Activated T-helper 2 cell treated with anti-CD3 and anti-CD28 coated beads, Interferon-gamma antibody, Interleukin-2, Interleukin-4, amounts not matched to agents 10 μg/mL and 5 μg/mL and 100 μg/mL, durations not matched to agents 14 hours and 24 hours and 36 hours (primary cell): ENCODE measurements at regions not wholly inside any gene's neighbourhood (a gene's known extent, or its start where the extent isn't known, plus 50 kb on each side); places are given as distances from the start of the nearest gene placed in this dataset.

Experiments used
- DNase-seq: peaks from one replicate; pipeline ENCODE4 v3.0.0; 2021; ENCODE audit warnings: low spot score
- H3K27ac Mint-ChIP-seq: one replicate; pipeline ENCODE4 v1.8.0; 2021; ENCODE audit warnings: mixed read lengths
- H3K27me3 Mint-ChIP-seq: one replicate; pipeline ENCODE4 v1.8.0; 2021; ENCODE audit warnings: low read depth, mixed read lengths
- H3K36me3 Mint-ChIP-seq: one replicate; pipeline ENCODE4 v1.8.0; 2021; ENCODE audit warnings: low read depth, mixed read lengths
- H3K4me1 Mint-ChIP-seq: one replicate; pipeline ENCODE4 v1.8.0; 2021; ENCODE audit warnings: low read depth, mixed read lengths
- H3K4me3 Mint-ChIP-seq: one replicate; pipeline ENCODE4 v1.8.0; 2021; ENCODE audit warnings: low read depth, mild to moderate bottlenecking, moderate library complexity, mixed read lengths
- H3K9me3 Mint-ChIP-seq: one replicate; pipeline ENCODE4 v1.8.0; 2021; ENCODE audit warnings: mixed read lengths
- intact Hi-C: fragments of 100-400 bp; cut with micrococcal nuclease; formaldehyde crosslinking; loops from one replicate; pipeline ENCODE4 v1.15.1; 2023

DNA sequence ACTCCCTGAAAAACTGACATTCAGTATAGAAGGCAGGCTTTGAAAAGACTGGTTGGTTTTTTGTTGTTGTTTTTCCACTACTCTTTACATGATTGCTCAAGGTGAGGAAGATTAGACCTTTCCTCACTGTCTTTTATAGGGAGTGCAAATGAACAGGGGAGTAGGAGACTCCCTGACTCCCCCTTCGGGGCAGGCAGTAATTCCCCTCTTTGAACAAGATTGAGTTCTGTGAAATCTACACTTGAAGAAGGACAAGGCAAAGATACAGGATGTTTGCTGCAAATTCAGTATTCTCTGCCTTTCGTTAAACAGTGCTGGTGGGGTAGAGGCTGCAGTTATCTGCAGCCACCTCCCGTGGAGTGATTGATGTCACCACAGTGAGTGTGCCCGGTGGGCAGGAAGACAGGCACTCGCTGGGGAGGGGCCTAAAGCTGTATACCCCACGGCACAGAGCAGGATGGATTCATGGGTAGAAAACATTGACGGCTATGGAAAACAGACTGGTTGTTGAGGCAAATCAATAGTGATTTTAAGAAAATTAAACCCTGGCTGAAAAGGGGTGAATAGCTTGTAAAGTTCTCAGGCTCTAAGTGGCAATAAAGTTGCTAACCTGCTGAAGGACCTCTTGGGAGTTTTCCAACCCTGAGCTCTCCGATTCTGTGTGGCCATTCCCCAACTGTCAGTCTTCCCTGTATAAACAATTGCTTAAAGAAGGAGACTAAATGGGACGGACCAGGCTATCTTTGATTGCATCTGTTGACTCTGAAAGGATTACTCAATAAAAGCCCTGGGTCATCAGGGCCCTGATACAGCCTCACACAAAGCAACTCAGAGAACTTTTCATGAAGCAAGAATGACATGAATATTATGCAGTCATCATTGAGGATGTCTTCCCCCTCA lies 308.3 kb downstream of the TBC1D4 start:
- H3K36me3 Mint-ChIP-seq: no peaks in the 10 kb centered on the region
- intact Hi-C loops: no loop called here
- DNase-seq: no peak
- H3K27ac Mint-ChIP-seq: no peak overlapping the region
- peaks cover 2% of the 10 kb centered on the region for H3K27me3 Mint-ChIP-seq
- H3K4me3 Mint-ChIP-seq: no peak overlapping the region
- no peaks in the 10 kb centered on the region for H3K9me3 Mint-ChIP-seq
- H3K4me1 Mint-ChIP-seq: no peaks in the 10 kb centered on the region

DNA sequence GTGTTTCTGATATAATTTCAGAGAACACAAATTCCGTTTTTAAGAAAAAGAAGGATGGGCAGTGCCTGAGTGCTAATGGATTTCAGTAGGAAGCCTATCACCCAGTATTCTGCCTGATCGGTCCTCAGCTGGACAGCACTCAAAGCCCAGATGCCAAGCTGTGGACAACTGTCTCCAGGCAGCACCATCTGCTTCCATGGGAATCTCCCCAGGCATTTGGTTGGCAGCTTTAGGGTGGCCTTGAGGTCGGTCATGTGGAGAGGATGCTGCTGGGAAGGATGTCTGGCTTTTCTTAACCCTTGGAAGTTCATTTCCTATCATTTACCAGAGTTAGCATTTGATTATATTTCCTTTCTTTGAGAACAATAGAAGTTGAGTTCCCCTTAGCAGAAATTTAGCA lies 311.7 kb downstream of the TBC1D4 start:
- Mint-ChIP-seq H3K27ac (no peak overlapping the region), H3K27me3 (peaks cover 2% of the 10 kb centered on the region), H3K36me3 (no peaks in the 10 kb centered on the region), H3K4me1 (no peaks in the 10 kb centered on the region), H3K4me3 (no peak overlapping the region), H3K9me3 (no peaks in the 10 kb centered on the region)
- intact Hi-C loops: no loop called here
- DNase-seq: no peak

DNA sequence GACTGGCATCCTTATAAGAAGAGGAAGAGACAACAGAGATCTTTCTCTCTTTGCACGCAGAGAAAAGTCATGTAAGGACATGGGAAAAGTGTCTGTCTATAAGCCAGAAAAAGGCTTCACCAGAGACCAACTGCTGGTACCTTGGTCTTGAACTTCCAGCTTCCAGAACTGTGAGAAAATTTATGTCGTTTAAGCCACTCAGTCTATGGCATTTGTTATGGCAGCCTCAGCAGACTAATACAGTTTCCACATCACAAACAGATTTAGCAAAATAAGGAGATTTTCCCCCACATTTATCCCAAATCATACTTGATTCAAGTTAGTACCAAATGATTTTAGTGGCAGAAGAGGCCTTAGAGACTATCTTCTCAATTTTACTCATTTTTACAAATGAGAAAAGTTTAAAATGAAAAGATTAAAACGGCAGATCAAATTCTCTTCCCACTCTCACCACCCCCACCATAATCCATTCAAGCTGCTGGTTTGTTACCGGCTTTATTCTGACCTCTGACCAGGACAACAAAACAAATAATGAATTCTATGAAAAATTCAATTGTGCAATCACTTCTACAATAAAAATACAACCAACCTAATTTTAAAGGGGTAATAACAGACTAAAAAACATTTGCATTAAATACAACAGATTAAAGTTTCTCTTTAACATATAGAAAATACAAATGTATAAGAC lies 316.3 kb downstream of the TBC1D4 start:
- no peaks in the 10 kb centered on the region for H3K36me3 Mint-ChIP-seq
- H3K4me3 Mint-ChIP-seq: no peak overlapping the region
- no peak overlapping the region for H3K27ac Mint-ChIP-seq
- intact Hi-C loops: no loop called here
- no peaks in the 10 kb centered on the region for H3K27me3 Mint-ChIP-seq
- no peaks in the 10 kb centered on the region for H3K4me1 Mint-ChIP-seq
- DNase-seq: no peak
- no peaks in the 10 kb centered on the region for H3K9me3 Mint-ChIP-seq

DNA sequence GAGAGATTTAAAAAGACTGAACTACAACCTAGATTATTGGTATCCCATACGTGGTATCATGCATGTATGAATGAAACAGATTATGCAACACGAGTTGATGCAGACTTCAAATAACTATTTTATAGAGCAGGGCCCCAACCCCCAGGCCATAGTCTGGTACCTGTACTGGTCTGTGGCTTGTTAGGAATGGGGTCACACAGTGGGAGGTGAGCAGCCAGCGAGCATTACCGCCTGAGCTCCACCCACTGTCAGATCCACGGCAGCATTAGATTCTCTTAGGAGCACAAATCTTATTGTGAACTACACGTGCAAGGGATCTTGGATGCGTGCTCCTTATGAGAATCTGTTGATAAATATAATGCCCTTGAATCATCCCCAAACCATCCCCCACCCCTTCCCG lies 320.2 kb downstream of the TBC1D4 start:
- peaks cover 11% of the 10 kb centered on the region for H3K4me1 Mint-ChIP-seq
- DNase-seq: no peak
- intact Hi-C loops: no loop called here
- no peak overlapping the region for H3K27ac Mint-ChIP-seq
- no peak overlapping the region for H3K4me3 Mint-ChIP-seq
- no peaks in the 10 kb centered on the region for H3K9me3 Mint-ChIP-seq
- no peaks in the 10 kb centered on the region for H3K36me3 Mint-ChIP-seq
- no peaks in the 10 kb centered on the region for H3K27me3 Mint-ChIP-seq

DNA sequence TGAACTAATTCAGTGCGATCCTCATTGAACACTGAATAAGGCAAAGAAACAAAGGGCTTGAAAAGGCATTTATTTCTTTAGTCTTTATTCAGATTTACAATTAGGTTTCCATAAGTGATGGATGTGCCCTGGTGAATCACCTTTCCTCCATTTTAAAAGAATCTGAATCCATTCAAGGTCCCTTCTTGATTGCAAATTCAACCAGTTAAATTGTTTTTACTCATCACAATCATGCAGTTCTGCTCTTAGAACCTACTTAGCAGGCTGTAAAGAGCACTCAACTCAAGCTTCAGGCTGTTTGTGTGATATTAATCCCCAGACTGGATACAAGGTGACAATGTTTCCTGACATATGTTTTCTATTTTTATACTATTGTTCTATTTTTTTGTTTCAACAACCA lies 321.0 kb downstream of the TBC1D4 start:
- H3K4me1 Mint-ChIP-seq: peaks cover 11% of the 10 kb centered on the region

DNA sequence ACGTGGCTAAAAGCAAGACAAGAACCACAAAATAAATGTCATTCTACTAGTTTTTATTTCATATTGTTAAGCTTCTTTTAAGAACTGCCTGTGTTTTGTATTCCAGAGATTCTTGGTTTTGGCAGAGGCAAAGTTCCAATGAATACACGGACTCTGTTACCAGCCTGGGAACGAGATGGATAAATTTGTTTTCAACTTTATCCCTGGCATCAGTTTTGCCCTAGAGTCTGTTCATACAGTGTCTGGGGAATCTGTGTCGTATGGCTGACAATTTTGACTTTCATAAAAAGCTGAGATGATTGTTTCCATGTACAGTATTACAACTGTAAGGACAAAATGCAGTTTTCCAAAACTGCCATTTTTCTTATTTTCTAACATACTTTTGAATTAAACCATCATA lies 327.6 kb downstream of the TBC1D4 start:
- H3K4me1 Mint-ChIP-seq: peaks cover 11% of the 10 kb centered on the region
- H3K27me3 Mint-ChIP-seq: peaks cover 2% of the 10 kb centered on the region
- peaks cover 6% of the 10 kb centered on the region for H3K9me3 Mint-ChIP-seq
- H3K4me3 Mint-ChIP-seq: no peak overlapping the region
- intact Hi-C loops: no loop called here
- H3K36me3 Mint-ChIP-seq: no peaks in the 10 kb centered on the region
- H3K27ac Mint-ChIP-seq: no peak overlapping the region
- DNase-seq: no peak

More for the DNA sequence above, 321.0 kb downstream of the TBC1D4 start:
- Mint-ChIP-seq H3K27ac (no peak overlapping the region), H3K27me3 (no peaks in the 10 kb centered on the region), H3K36me3 (no peaks in the 10 kb centered on the region), H3K4me3 (no peak overlapping the region), H3K9me3 (peaks cover 3% of the 10 kb centered on the region)
- DNase-seq: no peak
- intact Hi-C loops: no loop called here

DNA sequence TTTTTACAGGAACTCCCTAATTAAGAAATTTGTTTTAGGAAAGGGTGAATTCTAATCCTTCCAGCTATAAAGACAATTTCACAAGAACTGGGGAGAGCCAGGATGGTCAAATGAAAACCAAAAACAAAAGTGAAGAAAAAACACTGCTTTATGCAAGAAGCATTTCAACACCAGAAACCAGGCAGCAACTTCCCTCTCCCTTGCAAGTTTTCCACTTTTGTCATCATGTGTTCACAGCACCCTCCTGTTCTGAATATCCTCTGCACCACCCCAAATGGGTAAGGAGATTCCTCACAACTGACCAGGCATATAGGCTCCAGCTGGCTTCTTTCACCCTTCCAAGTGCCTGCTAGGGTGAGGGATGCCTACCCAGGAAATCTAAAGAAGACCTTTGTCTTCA lies 328.1 kb downstream of the TBC1D4 start:
- peaks cover 2% of the 10 kb centered on the region for H3K27me3 Mint-ChIP-seq
- intact Hi-C loops: no loop called here
- peaks cover 7% of the 10 kb centered on the region for H3K4me1 Mint-ChIP-seq
- DNase-seq: no peak
- no peaks in the 10 kb centered on the region for H3K36me3 Mint-ChIP-seq
- peaks cover 6% of the 10 kb centered on the region for H3K9me3 Mint-ChIP-seq
- H3K4me3 Mint-ChIP-seq: no peak overlapping the region
- H3K27ac Mint-ChIP-seq: no peak overlapping the region

DNA sequence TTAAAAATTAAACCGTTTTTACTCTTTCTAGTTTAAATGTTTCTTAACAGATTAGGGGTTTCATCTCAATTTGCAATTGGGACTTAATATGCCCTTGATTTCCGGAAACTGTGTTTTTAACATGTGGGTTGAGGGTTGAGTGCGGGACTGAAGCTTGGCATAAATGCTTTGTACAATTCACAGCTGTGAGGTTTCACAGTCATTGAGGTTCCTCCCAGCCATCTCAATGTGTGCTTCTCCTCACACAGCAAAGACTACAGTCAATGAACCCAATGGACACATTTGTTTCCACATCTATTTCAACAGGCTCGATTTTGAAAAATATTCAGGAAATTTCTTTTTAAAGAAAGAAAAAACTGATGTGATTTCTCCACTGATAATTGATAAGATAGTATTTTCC lies 328.6 kb downstream of the TBC1D4 start:
- Mint-ChIP-seq H3K4me1 (peaks cover 4% of the 10 kb centered on the region), H3K36me3 (no peaks in the 10 kb centered on the region), H3K27me3 (peaks cover 2% of the 10 kb centered on the region), H3K4me3 (no peak overlapping the region), H3K9me3 (peaks cover 6% of the 10 kb centered on the region), H3K27ac (no peak overlapping the region)
- no peak for DNase-seq
- intact Hi-C loops: no loop called here

DNA sequence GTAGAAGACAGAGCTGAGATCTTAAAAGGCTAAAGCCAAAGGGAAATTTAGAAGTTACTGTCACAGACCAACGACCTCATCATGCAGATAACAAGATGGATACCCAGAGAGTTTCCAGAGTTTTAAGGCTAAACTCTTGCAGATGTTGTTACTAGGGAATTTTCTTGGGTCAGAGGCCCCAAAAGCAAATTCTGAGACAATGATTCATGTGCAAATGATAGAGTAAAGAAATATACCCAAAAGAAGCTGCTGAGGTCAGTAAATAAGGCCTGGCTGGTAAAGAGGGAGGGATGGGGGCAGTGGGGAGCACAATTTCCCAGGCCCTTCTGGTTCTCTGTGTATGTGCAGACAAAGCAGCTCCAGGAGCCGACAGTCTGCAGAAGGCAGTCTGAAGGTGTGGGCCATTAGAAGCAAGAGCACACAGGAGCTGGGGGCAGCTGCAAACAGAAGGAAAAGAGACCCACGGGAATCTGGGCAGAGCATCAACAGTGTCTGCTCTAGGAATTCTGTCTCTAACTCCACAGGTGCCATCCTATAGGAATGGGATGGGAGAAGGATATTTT lies 330.8 kb downstream of the TBC1D4 start:
- Mint-ChIP-seq H3K4me3 (no peak overlapping the region), H3K27me3 (peaks cover 2% of the 10 kb centered on the region), H3K36me3 (no peaks in the 10 kb centered on the region), H3K9me3 (peaks cover 4% of the 10 kb centered on the region), H3K4me1 (no peaks in the 10 kb centered on the region), H3K27ac (no peak overlapping the region)
- intact Hi-C loops: no loop called here
- no peak for DNase-seq

DNA sequence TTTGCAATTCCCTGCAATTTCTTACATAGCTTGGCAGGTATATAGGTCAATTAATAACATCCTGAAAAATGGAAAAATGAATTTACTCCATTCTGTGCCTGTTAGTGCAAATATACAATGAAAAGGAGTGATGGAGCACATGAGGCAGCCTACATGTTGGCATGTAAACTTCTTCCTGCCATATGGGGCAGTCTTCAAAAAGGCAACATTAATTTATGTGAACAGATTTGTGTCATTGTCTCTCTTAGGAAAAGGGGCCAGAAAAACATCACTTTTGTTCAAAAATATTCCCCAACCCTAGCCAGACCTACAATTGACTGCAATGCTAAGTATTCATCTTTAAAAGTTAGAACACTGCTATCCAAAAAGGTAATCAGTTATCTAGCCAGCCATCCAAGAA lies 332.2 kb downstream of the TBC1D4 start:
- Mint-ChIP-seq H3K27ac (no peak overlapping the region), H3K9me3 (peaks cover 3% of the 10 kb centered on the region), H3K36me3 (no peaks in the 10 kb centered on the region), H3K4me3 (no peak overlapping the region), H3K4me1 (no peaks in the 10 kb centered on the region), H3K27me3 (peaks cover 2% of the 10 kb centered on the region)
- intact Hi-C loops: no loop called here
- no peak for DNase-seq

DNA sequence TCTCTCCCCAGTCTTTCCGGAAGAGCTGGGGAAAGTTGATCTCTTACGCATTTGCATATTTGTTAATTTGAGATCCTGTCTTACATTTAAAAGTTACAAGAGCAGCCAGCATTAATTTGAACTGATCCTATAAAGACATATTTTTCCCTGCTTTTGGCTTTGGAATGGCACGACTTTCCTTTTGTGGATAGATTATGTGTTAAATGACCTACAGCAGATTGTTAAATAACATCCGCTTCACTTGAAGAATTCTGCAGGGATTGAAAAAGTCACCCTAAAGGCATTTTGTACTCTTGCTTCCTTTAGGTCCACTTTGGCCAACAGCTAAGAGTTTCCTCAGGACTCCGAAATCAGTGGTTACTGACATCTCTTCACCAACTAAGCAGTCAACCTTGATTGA lies 334.0 kb downstream of the TBC1D4 start:
- no peak overlapping the region for H3K4me3 Mint-ChIP-seq
- no peaks in the 10 kb centered on the region for H3K36me3 Mint-ChIP-seq
- H3K27ac Mint-ChIP-seq: no peak overlapping the region
- peaks cover under 1% of the 10 kb centered on the region for H3K27me3 Mint-ChIP-seq
- no peak for DNase-seq
- H3K4me1 Mint-ChIP-seq: no peaks in the 10 kb centered on the region
- intact Hi-C loops: no loop called here
- peaks cover under 1% of the 10 kb centered on the region for H3K9me3 Mint-ChIP-seq

DNA sequence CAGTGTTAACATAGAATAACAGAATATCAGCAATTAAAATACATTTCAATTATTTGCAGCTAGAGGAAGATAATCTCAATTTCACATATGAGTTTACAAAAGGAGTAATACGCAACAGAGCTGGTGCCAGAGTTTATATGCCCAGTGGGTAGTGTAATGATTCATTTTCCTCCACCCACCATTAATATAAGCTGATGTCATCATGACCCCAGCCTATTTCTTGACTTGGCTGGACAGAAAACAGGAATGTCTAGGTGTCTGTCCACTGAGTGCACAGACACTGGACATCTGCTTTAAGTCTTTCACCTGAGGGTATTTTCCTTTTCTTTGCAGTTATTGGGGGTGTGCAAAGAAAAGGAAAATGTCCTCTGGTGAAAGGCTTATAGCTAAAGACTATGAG lies 335.5 kb downstream of the TBC1D4 start:
- no peaks in the 10 kb centered on the region for H3K36me3 Mint-ChIP-seq
- no peak overlapping the region for H3K27ac Mint-ChIP-seq
- H3K4me3 Mint-ChIP-seq: no peak overlapping the region
- intact Hi-C loops: no loop called here
- H3K4me1 Mint-ChIP-seq: no peaks in the 10 kb centered on the region
- DNase-seq: no peak
- H3K27me3 Mint-ChIP-seq: no peaks in the 10 kb centered on the region
- H3K9me3 Mint-ChIP-seq: no peaks in the 10 kb centered on the region

DNA sequence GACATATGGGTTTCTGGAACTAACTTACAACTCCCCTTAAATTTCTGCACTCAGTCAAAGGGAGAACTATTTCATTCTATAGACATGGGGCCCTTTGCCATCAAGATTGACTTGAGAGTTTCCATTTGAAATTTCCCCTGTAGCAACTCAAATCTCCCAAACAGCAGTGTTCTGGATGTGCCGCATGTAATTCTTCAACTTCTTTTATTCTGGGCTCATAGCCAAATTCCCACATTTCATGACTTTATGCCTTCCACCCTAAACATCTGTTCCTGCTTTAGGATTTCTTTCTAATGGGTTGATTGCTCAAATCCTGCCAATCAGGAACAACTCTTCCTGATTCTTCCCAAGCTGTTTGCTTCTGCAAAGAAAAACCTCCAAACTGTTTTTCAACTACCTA lies 336.0 kb downstream of the TBC1D4 start:
- no peaks in the 10 kb centered on the region for H3K36me3 Mint-ChIP-seq
- H3K27me3 Mint-ChIP-seq: no peaks in the 10 kb centered on the region
- no peak for DNase-seq
- no peaks in the 10 kb centered on the region for H3K9me3 Mint-ChIP-seq
- no peak overlapping the region for H3K27ac Mint-ChIP-seq
- no peak overlapping the region for H3K4me3 Mint-ChIP-seq
- intact Hi-C loops: no loop called here
- no peaks in the 10 kb centered on the region for H3K4me1 Mint-ChIP-seq
